HG03064 (cell line): ENCODE measurements at regions not wholly inside any gene's neighbourhood (a gene's known extent, or its start where the extent isn't known, plus 50 kb on each side); places are given as distances from the start of the nearest gene placed in this dataset.
"Not testable (repeated sequence)": the region's sequence is repeated elsewhere in the genome, so short reads cannot be mapped to it uniquely, and the experiment has no call there.

Experiments
- ATAC-seq: cut with Tn5 transposase; IDR thresholded peaks from one replicate; pipeline ENCODE4 v1.9.1; 2021; ENCODE audit warnings: low read depth; ENCODE audit not compliant: unreplicated experiment

GRCh38 chr5:108696951-108697715 lies 50.6 kb upstream of the FER start:
- no peak for ATAC-seq

DNA sequence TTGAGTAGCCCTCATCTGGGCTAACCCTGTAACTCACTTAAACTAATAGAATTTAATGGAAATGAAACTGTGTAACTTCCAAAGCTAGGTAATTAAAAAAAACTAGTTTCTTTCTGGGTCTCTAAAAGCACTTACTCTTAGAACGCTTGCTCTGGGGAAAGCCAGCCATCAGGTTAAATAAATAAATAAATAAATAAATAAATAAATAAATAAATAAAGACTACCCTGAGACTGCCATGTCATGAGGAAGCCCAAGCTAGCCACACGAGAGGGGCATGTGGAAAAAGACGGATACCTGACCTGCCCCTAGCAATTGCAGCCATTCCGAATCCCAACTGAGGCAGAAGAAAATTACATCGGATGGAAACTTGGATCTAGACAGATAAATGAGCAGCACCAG lies 51.3 kb upstream of the FER start:
- ATAC-seq = no peak

DNA sequence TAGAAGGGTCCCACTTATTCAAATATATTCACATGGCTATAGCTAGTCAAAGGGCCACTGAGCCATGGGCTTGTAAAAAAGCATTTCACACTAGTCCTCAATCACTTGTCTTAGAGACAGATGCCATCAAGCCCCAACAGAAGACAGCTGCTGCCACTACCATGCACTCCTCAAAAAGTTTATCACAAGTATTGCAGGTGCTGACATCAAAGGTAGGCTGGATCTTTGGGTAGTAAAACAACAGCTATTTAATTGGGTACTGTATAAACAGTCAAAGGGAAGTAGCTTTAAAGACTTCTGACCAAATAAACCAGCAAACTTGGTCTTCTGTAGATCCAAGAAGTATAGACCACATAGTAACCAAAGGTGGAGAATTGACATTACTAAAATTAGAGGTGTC lies 59.2 kb upstream of the FER start:
- no peak for ATAC-seq

DNA sequence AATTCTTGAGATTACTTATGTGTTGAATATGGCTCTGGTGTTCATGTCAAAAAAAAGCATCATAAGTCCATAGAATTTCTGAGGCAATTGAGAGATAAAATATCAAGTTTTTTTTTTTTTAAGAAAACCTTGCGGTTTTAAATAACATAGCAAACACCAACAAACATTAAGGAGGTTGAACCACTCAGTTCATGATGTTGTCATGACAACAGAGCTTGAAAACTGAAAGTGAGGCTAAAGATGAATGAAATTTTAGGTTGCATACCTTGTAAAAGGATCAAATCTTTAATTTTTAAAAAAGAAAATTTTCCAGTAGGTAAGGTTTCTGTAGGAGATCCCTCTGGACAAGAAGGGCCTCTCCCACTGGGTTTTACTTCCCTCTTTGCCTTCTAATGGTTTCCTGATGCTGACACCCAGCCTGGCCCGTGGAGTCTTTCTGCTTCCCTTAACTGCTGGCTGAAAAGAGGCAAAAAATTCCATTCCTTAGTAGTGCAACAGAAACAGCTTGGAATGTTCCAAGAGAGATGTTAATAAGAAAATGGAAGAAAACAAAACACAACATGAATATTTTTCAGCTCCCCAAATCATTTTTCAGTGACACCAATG lies 60.0 kb upstream of the FER start:
- no peak for ATAC-seq

- ATAC-seq = no peak
These were observed 61.0 kb upstream of the FER start for GRCh38 chr5:108686676-108687075.

- not testable (repeated sequence) for ATAC-seq
These were observed 62.1 kb upstream of the FER start for GRCh38 chr5:108685448-108686216.

DNA sequence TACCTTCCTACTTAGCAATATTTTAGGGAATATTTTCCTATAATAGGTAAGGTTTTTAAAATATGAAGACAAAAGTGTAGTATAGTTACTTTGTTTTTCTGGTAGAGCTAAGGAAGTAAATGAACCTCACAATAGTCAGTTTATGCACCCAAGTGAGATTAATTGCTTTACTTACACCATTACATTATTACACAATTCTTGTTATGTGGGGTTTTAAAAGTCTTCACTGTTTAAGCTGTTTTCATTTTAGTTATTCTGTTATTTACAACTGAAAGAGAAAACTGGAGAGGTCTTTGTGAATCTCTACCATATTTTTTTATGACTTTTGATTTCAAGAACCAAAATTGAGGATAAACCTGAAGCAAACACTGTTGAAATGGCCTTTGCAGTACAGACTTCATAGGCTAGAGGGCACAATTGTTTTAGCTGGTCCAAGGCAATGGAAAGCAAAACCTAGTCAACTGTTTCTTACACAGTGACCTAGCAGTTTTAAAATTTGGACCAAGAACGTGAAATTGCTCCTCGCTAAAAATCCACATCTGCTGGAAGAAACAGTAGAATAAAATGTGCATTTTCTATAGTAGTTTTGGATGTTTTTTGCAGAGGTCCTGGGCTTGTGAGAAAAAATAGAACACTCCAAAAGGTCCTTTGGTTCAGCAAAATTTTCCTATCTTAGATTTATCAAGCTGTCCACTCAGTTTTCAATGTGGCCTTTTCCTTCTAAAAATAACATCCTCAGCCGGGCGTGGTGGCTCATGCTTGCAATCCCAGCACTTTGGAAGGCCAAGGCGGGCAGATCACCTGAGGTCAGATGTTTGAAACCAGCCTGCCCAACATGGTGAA lies 66.4 kb upstream of the FER start:
- ATAC-seq = peak; percentile 95

GRCh38 chr5:108678091-108678490 lies 69.6 kb upstream of the FER start:
- no peak for ATAC-seq

GRCh38 chr5:108675736-108676135 lies 72.0 kb upstream of the FER start:
- no peak for ATAC-seq

DNA sequence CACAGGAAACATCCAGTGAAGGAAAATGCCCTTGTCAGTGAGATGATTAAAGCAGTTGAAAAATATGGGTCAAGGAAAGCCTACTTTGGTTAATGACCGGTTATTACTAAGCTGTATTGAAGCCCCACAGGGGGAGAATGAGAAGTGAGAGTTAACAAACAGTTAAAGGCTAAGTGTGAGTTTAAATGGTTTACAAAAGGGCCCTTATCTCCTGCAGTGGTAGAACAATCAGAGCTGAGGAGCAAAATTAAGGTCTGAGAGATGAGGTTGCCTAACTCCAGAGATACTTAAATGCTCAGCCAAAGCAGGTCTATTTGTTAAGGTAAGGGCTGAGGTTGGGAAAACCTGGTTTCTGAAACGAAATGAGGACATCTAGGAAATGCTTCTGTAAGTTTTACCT lies 75.1 kb upstream of the FER start:
- ATAC-seq = no peak

DNA sequence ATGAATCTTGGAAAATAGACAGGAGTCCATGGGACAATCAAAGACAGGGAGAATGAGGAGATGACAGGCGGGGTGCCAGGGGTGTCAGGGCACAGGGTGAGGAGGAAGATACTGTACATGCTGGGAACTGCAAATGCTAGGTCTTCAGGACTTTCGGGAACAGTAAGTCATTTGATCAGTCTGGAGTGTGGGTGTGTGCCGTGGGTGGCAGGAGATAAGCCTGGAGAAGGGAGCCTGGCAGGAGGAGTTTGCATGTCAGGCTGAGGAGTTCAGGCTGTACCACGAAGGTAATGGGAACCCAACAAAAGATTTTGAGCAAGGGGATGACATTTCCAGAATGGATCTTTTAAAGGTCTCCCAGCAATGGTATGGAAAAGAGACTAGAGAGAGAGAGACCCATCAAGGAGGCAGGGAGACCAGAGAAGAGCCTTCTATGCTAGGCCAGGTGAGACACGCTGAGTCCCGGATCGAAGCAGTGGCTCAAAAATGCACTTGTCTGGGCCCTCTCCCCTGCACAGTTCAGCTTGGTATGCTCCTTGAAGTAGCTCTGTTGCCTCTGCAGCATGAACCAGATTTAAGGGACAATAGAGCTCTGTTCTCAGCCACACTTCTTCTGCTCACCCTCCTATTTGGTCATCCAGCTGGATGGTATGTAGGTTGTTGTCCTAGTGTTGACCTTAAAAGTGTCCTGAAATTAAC lies 77.0 kb upstream of the FER start:
- ATAC-seq = no peak

DNA sequence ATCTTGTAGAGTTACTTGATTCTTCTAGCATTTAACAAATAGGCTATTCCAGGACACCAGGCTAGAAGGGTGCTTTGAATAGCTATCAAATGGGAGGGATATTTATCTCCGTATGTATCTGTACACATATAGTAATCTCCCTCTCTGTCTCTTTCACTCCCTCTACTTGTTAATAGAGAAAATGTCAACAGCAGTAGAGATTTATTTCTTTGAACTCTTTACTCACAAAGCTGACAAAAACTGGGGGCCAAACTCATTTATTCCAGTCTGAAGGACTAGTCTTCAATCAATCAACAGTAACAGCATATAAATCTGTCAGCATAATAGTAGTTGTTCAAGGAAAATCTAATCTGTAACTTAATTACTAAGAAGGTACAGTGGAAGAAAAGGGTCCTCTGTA lies 78.2 kb upstream of the FER start:
- ATAC-seq = no peak

GRCh38 chr5:108661590-108662219 lies 86.0 kb upstream of the FER start:
- no peak for ATAC-seq

DNA sequence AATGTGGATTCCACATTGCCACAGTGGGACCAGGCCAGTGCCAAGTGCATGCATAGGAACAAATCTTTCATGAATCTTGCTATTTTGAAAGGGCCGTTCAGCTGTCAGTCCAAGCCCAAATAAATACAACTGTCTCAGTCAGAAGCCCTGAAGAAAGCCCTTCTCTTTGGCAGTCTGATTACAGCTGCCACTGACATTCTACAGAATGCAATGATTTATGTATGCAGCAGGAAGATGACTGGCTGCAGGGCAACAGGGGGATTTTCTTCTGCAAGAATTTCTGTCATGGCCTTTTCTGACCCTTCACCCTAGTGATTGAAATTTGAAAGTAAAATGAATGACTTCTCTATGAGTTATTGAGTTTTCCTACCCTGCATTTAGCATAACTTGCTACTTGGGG lies 86.7 kb upstream of the FER start:
- ATAC-seq = no peak

DNA sequence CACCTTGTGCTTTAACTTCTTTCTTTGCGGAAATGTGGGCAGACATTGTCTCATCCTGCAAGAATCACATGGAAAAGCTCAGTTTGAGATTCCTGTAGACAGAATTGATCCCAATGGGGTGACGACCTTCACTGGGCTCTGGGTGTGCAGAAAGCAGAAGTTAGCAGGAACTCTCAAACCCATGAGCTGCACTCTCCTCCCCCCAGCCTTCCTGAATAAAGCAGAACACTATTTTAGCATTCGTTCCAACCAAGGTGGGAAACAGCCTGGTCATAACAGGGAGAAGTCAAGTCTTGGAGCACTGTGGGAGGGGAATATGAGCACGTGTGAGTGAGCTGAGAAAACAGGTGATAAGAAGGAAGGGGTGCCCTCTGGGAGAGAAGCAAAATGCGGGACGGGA lies 87.4 kb upstream of the FER start:
- no peak for ATAC-seq

DNA sequence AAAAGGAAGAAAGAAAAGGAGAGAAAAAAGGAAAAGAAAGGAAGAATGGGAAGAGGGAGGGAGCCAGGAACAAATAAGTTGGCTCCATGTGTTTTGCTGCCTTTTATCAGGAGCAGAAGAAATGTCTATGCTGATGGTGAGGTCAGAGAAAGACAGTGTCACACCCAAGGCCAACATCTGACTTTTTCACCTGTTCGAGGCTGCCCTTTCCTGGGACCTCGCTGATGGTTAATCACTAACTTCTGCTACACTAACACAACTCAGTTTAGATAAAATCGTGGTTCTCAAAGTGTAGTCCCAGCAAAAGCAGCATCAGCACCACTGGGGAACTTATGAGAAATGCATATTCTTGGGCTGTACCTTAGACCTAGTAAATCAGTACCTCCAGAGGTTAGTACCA lies 88.2 kb upstream of the FER start:
- no peak for ATAC-seq

DNA sequence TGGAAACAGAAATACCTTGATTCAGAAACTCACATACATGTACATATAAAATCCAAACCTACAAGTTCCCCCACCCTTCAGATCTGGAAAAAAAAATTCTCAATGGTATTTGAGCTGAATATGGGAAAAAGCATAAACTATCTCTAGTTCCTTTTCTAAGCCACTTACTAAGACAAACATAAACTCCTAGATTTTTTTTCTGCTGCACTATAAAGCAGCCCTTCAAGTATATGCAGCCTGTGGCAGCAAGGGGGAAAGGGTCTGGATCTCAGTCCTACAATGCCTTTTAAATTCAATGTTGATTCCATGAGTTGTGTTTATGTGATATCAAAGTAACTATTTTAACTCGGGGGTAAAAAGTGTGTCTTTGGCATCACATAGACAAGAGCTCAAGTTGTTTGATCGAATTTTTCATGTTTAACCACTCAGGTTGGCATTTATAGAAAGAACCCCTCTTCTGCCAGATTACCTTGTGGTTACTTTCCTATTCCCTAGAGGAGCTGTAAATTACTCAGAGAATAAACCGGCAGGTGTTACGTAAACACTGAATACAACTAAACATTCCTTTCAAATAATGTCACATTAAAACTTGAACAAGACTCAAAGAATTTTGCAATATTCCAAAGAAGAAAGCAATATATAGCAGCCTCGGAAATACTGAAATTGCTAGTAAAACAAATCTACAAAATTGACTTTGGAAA lies 91.8 kb upstream of the FER start:
- ATAC-seq = no peak

DNA sequence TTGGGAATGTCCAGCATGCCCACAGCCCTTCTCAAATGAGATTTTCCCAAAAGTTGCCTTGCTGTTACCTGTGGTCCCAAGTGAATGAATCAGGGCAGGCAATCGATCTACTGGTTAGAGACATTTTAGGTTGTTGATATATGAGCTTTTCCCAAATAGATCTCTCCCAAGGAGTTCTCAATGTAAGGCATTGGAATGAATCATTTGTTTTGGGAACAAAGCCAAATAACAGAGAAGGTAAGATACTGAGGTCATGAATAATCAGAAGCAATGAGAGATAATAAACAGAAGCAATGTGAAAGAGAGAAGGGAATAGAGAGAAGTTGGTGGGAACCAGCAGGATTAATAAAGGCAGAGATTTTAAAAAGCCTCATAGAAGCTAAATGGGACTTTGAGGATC lies 93.6 kb upstream of the FER start:
- ATAC-seq = no peak

DNA sequence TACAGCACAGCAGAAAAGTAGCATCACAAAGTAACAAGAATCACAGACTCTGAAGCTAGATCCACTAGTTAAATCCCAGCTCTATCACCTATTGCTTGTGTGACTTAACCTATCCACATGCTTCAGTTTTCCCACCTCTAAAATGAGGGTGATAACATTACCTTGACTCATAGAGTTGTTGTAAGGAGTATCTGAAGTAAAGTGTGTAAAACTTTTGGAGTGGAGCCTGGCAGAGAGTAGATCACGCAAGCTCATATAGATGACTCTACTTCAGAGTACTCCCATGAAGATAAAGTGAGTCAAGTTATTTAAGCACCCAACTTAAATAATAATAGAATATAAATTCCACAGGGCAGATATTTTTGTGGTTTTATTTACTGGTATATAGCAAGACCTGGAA lies 94.5 kb upstream of the FER start:
- ATAC-seq = no peak
